IMR-90 (cell line): ENCODE measurements at regions not wholly inside any gene's neighbourhood (a gene's known extent, or its start where the extent isn't known, plus 50 kb on each side); places are given as distances from the start of the nearest gene placed in this dataset.

ENCODE experiments used
- ATAC-seq: fragments of 200-7000 bp; cut with Tn5 transposase; 2 replicates; pipeline ENCODE4 v1.9.1; 2020; ENCODE audit warnings: low read depth, mild to moderate bottlenecking, moderate library complexity
- BruUV-seq: library from RNA; stranded (reverse); fragments of 400-500 nt; replicated peaks from 2 replicates; lab custom pipeline; 2021; lab: Mats Ljungman, UMichigan
- CTCF ChIA-PET: fragments of 300-600 bp; formaldehyde crosslinking; extraction: SDS; loops from one replicate; lab custom pipeline; 2021; ENCODE audit warnings: antibody characterized with exemption; lab: Yijun Ruan, JAX
- POLR2A ChIA-PET: fragments of 300-600 bp; sonication (Branson Sonifier 250); formaldehyde crosslinking; loops from one replicate; lab custom pipeline; 2022; ENCODE audit warnings: antibody characterized with exemption; ENCODE audit not compliant: unreplicated experiment; lab: Charles Lee
- DNase-seq: peaks from one replicate; pipeline ENCODE4 v3.0.0; 2013
- H2AFZ ChIP-seq: replicated peaks from 2 replicates; pipeline ENCODE3; 2013; ENCODE audit warnings: low read length, mild to moderate bottlenecking; ENCODE audit not compliant: poor library complexity
- H2AK5ac ChIP-seq: 2 replicates; pipeline ENCODE4 v1.6.1; 2013; ENCODE audit warnings: low read depth, low read length, inconsistent platforms
- H2AK9ac ChIP-seq: replicated peaks from 2 replicates; pipeline ENCODE3; 2013; ENCODE audit warnings: mild to moderate bottlenecking, low read depth, low read length, moderate library complexity; ENCODE audit not compliant: poor library complexity
- H2BK120ac ChIP-seq: 2 replicates; pipeline ENCODE4 v1.6.1; 2013; ENCODE audit warnings: low read depth, low read length, inconsistent platforms
- H2BK15ac ChIP-seq: 3 replicates; pipeline ENCODE4 v1.6.1; 2013; ENCODE audit warnings: low read depth, low read length, inconsistent platforms
- H2BK20ac ChIP-seq: 2 replicates; pipeline ENCODE4 v1.6.1; 2013; ENCODE audit warnings: low read depth, mild to moderate bottlenecking, inconsistent platforms, low read length, moderate library complexity
- H2BK5ac ChIP-seq: 2 replicates; pipeline ENCODE4 v1.6.1; 2013; ENCODE audit warnings: mild to moderate bottlenecking, low read depth, low read length, inconsistent platforms; ENCODE audit not compliant: poor library complexity, severe bottlenecking
- H3K14ac ChIP-seq: replicated peaks from 2 replicates; pipeline ENCODE4 v1.6.1; 2013; ENCODE audit warnings: low read depth, low read length, inconsistent platforms
- H3K18ac ChIP-seq: 2 replicates; pipeline ENCODE4 v1.6.1; 2013; ENCODE audit warnings: low read depth, low read length, control low read depth
- H3K23ac ChIP-seq: 2 replicates; pipeline ENCODE4 v1.6.1; 2013; ENCODE audit warnings: low read depth, low read length, inconsistent platforms
- H3K27ac ChIP-seq: 2 replicates; pipeline ENCODE4 v1.5.1; 2013; ENCODE audit warnings: mild to moderate bottlenecking, control low read depth, low read length; ENCODE audit not compliant: insufficient read depth
- H3K27me3 ChIP-seq: 2 replicates; pipeline ENCODE4 v1.6.1; 2013; ENCODE audit warnings: low read length; ENCODE audit not compliant: control insufficient read depth, insufficient read depth
- H3K36me3 ChIP-seq: 2 replicates; pipeline ENCODE4 v1.6.1; 2013; ENCODE audit warnings: low read length, mixed read lengths; ENCODE audit not compliant: control insufficient read depth, insufficient read depth
- H3K4ac ChIP-seq: 2 replicates; pipeline ENCODE4 v1.6.1; 2013; ENCODE audit warnings: low read depth, low read length, inconsistent platforms
- H3K4me1 ChIP-seq: 2 replicates; pipeline ENCODE4 v1.6.1; 2013; ENCODE audit warnings: low read length, mixed read lengths; ENCODE audit not compliant: control insufficient read depth, insufficient read depth
- H3K4me2 ChIP-seq: 2 replicates; pipeline ENCODE4 v1.6.1; 2013; ENCODE audit warnings: low read depth, mild to moderate bottlenecking, control low read depth, low read length, moderate library complexity
- H3K4me3 ChIP-seq: 2 replicates; pipeline ENCODE4 v1.5.1; 2013; ENCODE audit warnings: low read depth, mild to moderate bottlenecking, control low read depth, low read length, moderate library complexity; ENCODE audit not compliant: insufficient read depth
- H3K56ac ChIP-seq: 2 replicates; pipeline ENCODE4 v1.6.1; 2013; ENCODE audit warnings: low read length, inconsistent platforms; ENCODE audit not compliant: insufficient read depth; ENCODE audit errors: extremely low read depth
- H3K79me1 ChIP-seq, 2 experiments: 2 replicates each; pipeline ENCODE4 v1.6.1; 2013; ENCODE audit warnings: low read length in 2 of 2, inconsistent platforms in 1 of 2, low read depth in 1 of 2
- H3K9ac ChIP-seq: 2 replicates; pipeline ENCODE4 v1.6.1; 2013; ENCODE audit warnings: low read depth, low read length, control low read depth
- H3K9me1 ChIP-seq: 2 replicates; pipeline ENCODE4 v1.6.1; 2013; ENCODE audit warnings: low read length, inconsistent platforms; ENCODE audit not compliant: insufficient read depth
- H3K9me3 ChIP-seq: 2 replicates; pipeline ENCODE4 v1.6.1; 2013; ENCODE audit warnings: low read length; ENCODE audit not compliant: control insufficient read depth, insufficient read depth
- H4K20me1 ChIP-seq: 2 replicates; pipeline ENCODE4 v1.6.1; 2013; ENCODE audit warnings: low read length, inconsistent platforms; ENCODE audit not compliant: insufficient read depth
- H4K5ac ChIP-seq: 2 replicates; pipeline ENCODE4 v1.6.1; 2013; ENCODE audit warnings: mild to moderate bottlenecking, low read depth, low read length, control low read depth
- H4K8ac ChIP-seq, 2 experiments: 2 replicates each; pipeline ENCODE4 v1.6.1; 2013; ENCODE audit warnings: low read depth in 2 of 2, low read length in 2 of 2, control low read depth in 1 of 2, inconsistent platforms in 1 of 2
- H4K91ac ChIP-seq: 2 replicates; pipeline ENCODE4 v1.6.1; 2013; ENCODE audit warnings: low read depth, low read length, inconsistent platforms; ENCODE audit not compliant: insufficient read depth
- RCOR1 ChIP-seq: IDR thresholded peaks from 2 replicates; pipeline ENCODE4 v1.6.1; 2012; ENCODE audit warnings: mild to moderate bottlenecking, low read length, improper control_type of control experiment; ENCODE audit not compliant: insufficient replicate concordance
- WGBS, 2 experiments: methylation state at CpG; one replicate each; pipeline versions ENCODE4 v1.1.5 to v1.1.7; 2013; ENCODE audit warnings: missing lambda C conversion rate in 2 of 2; ENCODE audit not compliant: insufficient read length in 1 of 2; ENCODE audit errors: extremely low coverage in 2 of 2; 5-methylcytosine and 5-hydroxymethylcytosine counted together
- dilution Hi-C: fragments of 300-500 bp; cut with HindIII; formaldehyde crosslinking; loops from one replicate; pipeline ENCODE4 v1.14.3; 2018; ENCODE audit warnings: low sequenced_read_pairs; ENCODE audit not compliant: unreplicated experiment
- in situ Hi-C: fragments of 300-500 bp; cut with MboI; formaldehyde crosslinking; loops from 3 replicates; pipeline ENCODE4 v1.14.3; 2019; ENCODE audit warnings: low sequenced_read_pairs, inconsistent platforms, mixed read lengths
- intact Hi-C: fragments of 100-400 bp; cut with micrococcal nuclease; formaldehyde crosslinking; loops from 2 replicates; pipeline ENCODE4 v1.10.0; 2022

DNA sequence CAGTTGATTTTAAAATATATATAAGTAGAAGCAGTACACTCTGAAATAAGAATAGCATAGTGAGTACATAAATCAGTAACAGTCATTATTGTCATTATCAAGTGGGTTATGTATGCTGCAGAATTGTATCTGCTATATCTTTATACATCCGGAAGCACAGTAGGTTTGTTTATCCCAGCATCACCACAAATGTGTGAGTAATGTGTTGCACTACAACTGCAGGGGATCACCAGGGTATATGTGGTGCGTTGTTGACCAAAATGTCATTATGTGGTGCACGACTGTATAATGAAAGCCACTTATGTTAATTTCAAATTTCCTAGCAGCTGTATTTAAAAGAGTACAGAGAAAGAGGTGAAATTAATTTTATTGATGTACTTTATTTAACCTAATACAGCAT lies 87.7 kb upstream of the GADD45A start:
- ATAC-seq, result no peak
- peak; percentile 34 for DNase-seq
- POLR2A ChIA-PET, result no interaction called here
- Histone ChIP-seq H2BK20ac (no peak overlapping the region), H3K9me1 (no peaks in the 10 kb centered on the region), H2AK5ac (no peak overlapping the region), H3K56ac (no peak overlapping the region), H3K36me3 (no peaks in the 10 kb centered on the region), H3K14ac (no peak overlapping the region), H4K20me1 (no peaks in the 10 kb centered on the region), H4K5ac (no peak overlapping the region), H2BK120ac (no peak overlapping the region), H3K18ac (no peak overlapping the region), H3K23ac (no peak overlapping the region), H4K8ac (no peak overlapping the region), H3K4me3 (no peak overlapping the region), H3K27me3 (peaks cover 2% of the 10 kb centered on the region; the same call in 1 of the 2 replicates), H4K91ac (no peak overlapping the region), H2AFZ (no peak overlapping the region), H3K4ac (no peak overlapping the region), H3K9ac (no peak overlapping the region), H2BK5ac (no peak overlapping the region), H3K9me3 (no peaks in the 10 kb centered on the region), H3K4me1 (no peaks in the 10 kb centered on the region), H2BK15ac (no peak overlapping the region), H3K4me2 (no peak overlapping the region), H2AK9ac (no peak overlapping the region), H3K27ac (no peak overlapping the region), H3K79me1 (no peaks in the 10 kb centered on the region)
- TF ChIP-seq RCOR1, result no peak
- in situ Hi-C loops (no loop called here), dilution Hi-C loops (no loop called here), intact Hi-C loops (no loop called here)
- no TSS peak for BruUV-seq
- WGBS, 2 experiments, result no CpG with 5 or more reads among the region's 3 CpGs
- CTCF ChIA-PET, result interaction anchor here (0.6 kb wide), 2 partner anchors 35 to 51 kb away, joined by 3 read pairs; no protein-coding TSS in a partner anchor
